Suprapubic skin (tissue), 3 donors: ENCODE measurements at regions not wholly inside any gene's neighbourhood (a gene's known extent, or its start where the extent isn't known, plus 50 kb on each side); places are given as distances from the start of the nearest gene placed in this dataset.

Experiments
- CTCF ChIP-seq, 2 donors: fragments of 200-600 bp in 1 of 2; fragments of 450-650 bp in 1 of 2; sonication (generic) in 1 of 2; IDR thresholded peaks; one replicate each; pipeline ENCODE4 v1.5.1; 2016 to 2019; ENCODE audit warnings: antibody characterized with exemption in 2 of 2, mild to moderate bottlenecking in 1 of 2, moderate library complexity in 1 of 2
- POLR2AphosphoS5 ChIP-seq, 3 donors: sonication (generic); formaldehyde crosslinking; IDR thresholded peaks; one replicate each; pipeline ENCODE4 v1.6.1; 2017; ENCODE audit warnings: antibody characterized with exemption in 3 of 3

- no peak for TF ChIP-seq CTCF (IDR thresholded peaks at IDR 0.05)
- no peak for TF ChIP-seq POLR2AphosphoS5 (IDR thresholded peaks at IDR 0.05)
Observed at GRCh38 chr15:59952960-59953359, 51.2 kb upstream of the FOXB1 start.
